ENCODE measurements at regions not wholly inside any gene's neighbourhood (a gene's known extent, or its start where the extent isn't known, plus 50 kb on each side); places are given as distances from the start of the nearest gene placed in this dataset.

DNA sequence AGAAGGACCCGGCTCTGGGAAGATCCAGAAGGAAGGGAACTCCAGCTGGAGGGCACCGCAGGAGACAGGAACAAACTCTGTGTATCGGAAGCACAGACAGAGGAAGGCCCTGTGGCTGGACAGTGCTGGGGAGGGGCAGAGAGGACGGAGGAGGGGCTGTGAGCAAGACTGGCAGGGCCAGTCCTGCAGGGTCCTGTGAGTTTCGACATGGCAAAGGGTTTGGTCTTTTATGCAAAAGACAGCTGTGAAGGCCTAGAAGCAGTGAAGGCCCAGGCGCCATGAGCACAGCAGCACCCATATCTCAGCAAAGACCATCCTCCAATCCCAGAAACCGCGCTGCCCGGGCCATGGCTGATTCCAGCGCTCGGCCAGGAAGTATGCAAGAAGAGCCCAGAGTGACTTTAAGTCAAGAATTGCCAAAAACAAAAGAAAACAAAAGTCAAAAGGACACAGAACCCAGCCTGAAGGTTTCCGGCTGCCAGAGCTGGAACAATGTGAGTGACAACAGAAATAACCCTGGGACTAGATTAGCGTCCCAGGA, 126.5 kb downstream of the NCOR2 start:
- H3K9me2 ChIP-seq (ENCODE audit: insufficient read depth): no peaks in the 10 kb centered on the region
- ATAC-seq: no peak
- no peak for DNase-seq (ENCODE audit: low read depth, low spot score)
- CTCF ChIA-PET: no interaction called here
- RAD21 ChIA-PET (ENCODE audit: low non-redundant PET in 1 of 2, low total read pairs in 2 of 2, uncharacterized antibody in 2 of 2, unreplicated experiment in 2 of 2): no interaction called here
- no peaks in the 10 kb centered on the region for H3K27me3 ChIP-seq (ENCODE audit: insufficient read depth, low read length)
- H3K4me3 ChIP-seq (replicated peaks in 1 of 2; ENCODE audit: low read depth in 1 of 2, low read length in 2 of 2): no peak overlapping the region
- 0 out of 4 replicates have a peak, but pooled peaks cover 0 to 3% of the 10 kb centered on the region in 2 experiments for H3K36me3 ChIP-seq (ENCODE audit: control insufficient read depth in 1 of 2, insufficient read depth in 2 of 2, low read length in 2 of 2)
- H3K27ac ChIP-seq (ENCODE audit: low read depth, low read length): no peak overlapping the region
- intact Hi-C loops (cut with micrococcal nuclease): no loop called here
- no peak overlapping the region for H3K4me2 ChIP-seq (ENCODE audit: low read length)
- no peaks in the 10 kb centered on the region for H3K79me2 ChIP-seq (ENCODE audit: insufficient read depth, low read length)
- POLR2A ChIA-PET: no interaction called here
- no peaks in the 10 kb centered on the region for H3K9me3 ChIP-seq (ENCODE audit: control insufficient read depth in 1 of 2, insufficient read depth in 1 of 2, low read depth in 1 of 2, low read length in 2 of 2)
- BruUV-seq (replicated peaks): no TSS peak
- no peak overlapping the region for H3K9ac ChIP-seq (ENCODE audit: low read length)
- TF ChIP-seq SP1 (IDR thresholded peaks at IDR 0.05; ENCODE audit: low read depth) (no peak), TCF7L2 (IDR thresholded peaks at IDR 0.05; ENCODE audit: borderline replicate concordance, extremely low read depth, insufficient read depth, insufficient read length) (no peak), POLR2AphosphoS5 (IDR thresholded peaks at IDR 0.05; ENCODE audit: low read depth, low read length) (no peak), SIN3A (IDR thresholded peaks at IDR 0.05; ENCODE audit: low read depth) (no peak), EZH2phosphoT487 (IDR thresholded peaks at IDR 0.05; ENCODE audit: borderline replicate concordance) (no peak), ZFX (IDR thresholded peaks at IDR 0.05) (no peak), CBX3 (IDR thresholded peaks at IDR 0.05; ENCODE audit: low read depth) (no peak), CEBPB (IDR thresholded peaks at IDR 0.05; ENCODE audit: low read depth) (no peak), YY1 (IDR thresholded peaks at IDR 0.05; ENCODE audit: extremely low read depth, insufficient replicate concordance, low read depth, low read length) (no peak), RAD21 (IDR thresholded peaks at IDR 0.05; ENCODE audit: low read depth) (no peak), EZH2 (IDR thresholded peaks at IDR 0.05) (no peak), EGR1 (IDR thresholded peaks at IDR 0.05; ENCODE audit: low read depth) (no peak), ZNF274 (IDR thresholded peaks at IDR 0.05; ENCODE audit: low read depth, low read length) (no peak), JUND (IDR thresholded peaks at IDR 0.05) (no peak), SRF (IDR thresholded peaks at IDR 0.05; ENCODE audit: low read depth) (no peak), ELF1 (IDR thresholded peaks at IDR 0.05; ENCODE audit: borderline replicate concordance, low read depth) (no peak)
- TF ChIP-seq, protein P1, sequence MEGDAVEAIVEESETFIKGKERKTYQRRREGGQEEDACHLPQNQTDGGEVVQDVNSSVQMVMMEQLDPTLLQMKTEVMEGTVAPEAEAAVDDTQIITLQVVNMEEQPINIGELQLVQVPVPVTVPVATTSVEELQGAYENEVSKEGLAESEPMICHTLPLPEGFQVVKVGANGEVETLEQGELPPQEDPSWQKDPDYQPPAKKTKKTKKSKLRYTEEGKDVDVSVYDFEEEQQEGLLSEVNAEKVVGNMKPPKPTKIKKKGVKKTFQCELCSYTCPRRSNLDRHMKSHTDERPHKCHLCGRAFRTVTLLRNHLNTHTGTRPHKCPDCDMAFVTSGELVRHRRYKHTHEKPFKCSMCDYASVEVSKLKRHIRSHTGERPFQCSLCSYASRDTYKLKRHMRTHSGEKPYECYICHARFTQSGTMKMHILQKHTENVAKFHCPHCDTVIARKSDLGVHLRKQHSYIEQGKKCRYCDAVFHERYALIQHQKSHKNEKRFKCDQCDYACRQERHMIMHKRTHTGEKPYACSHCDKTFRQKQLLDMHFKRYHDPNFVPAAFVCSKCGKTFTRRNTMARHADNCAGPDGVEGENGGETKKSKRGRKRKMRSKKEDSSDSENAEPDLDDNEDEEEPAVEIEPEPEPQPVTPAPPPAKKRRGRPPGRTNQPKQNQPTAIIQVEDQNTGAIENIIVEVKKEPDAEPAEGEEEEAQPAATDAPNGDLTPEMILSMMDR (IDR thresholded peaks at IDR 0.05 in 2 of 3, conservative IDR thresholded peaks at IDR 0.05 in 1 of 3; ENCODE audit: borderline replicate concordance in 1 of 3, insufficient read depth in 1 of 3, low read depth in 2 of 3, low read length in 2 of 3): no peak
- TF ChIP-seq, protein P2, sequence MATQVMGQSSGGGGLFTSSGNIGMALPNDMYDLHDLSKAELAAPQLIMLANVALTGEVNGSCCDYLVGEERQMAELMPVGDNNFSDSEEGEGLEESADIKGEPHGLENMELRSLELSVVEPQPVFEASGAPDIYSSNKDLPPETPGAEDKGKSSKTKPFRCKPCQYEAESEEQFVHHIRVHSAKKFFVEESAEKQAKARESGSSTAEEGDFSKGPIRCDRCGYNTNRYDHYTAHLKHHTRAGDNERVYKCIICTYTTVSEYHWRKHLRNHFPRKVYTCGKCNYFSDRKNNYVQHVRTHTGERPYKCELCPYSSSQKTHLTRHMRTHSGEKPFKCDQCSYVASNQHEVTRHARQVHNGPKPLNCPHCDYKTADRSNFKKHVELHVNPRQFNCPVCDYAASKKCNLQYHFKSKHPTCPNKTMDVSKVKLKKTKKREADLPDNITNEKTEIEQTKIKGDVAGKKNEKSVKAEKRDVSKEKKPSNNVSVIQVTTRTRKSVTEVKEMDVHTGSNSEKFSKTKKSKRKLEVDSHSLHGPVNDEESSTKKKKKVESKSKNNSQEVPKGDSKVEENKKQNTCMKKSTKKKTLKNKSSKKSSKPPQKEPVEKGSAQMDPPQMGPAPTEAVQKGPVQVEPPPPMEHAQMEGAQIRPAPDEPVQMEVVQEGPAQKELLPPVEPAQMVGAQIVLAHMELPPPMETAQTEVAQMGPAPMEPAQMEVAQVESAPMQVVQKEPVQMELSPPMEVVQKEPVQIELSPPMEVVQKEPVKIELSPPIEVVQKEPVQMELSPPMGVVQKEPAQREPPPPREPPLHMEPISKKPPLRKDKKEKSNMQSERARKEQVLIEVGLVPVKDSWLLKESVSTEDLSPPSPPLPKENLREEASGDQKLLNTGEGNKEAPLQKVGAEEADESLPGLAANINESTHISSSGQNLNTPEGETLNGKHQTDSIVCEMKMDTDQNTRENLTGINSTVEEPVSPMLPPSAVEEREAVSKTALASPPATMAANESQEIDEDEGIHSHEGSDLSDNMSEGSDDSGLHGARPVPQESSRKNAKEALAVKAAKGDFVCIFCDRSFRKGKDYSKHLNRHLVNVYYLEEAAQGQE (IDR thresholded peaks at IDR 0.05; ENCODE audit: low read depth): no peak
- TF ChIP-seq, protein P3, sequence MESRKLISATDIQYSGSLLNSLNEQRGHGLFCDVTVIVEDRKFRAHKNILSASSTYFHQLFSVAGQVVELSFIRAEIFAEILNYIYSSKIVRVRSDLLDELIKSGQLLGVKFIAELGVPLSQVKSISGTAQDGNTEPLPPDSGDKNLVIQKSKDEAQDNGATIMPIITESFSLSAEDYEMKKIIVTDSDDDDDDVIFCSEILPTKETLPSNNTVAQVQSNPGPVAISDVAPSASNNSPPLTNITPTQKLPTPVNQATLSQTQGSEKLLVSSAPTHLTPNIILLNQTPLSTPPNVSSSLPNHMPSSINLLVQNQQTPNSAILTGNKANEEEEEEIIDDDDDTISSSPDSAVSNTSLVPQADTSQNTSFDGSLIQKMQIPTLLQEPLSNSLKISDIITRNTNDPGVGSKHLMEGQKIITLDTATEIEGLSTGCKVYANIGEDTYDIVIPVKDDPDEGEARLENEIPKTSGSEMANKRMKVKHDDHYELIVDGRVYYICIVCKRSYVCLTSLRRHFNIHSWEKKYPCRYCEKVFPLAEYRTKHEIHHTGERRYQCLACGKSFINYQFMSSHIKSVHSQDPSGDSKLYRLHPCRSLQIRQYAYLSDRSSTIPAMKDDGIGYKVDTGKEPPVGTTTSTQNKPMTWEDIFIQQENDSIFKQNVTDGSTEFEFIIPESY (IDR thresholded peaks at IDR 0.05; ENCODE audit: extremely low read depth, insufficient replicate concordance, low read length): no peak
- TF ChIP-seq, protein P4, sequence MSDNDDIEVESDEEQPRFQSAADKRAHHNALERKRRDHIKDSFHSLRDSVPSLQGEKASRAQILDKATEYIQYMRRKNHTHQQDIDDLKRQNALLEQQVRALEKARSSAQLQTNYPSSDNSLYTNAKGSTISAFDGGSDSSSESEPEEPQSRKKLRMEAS (IDR thresholded peaks at IDR 0.05): no peak
- no peak overlapping the region for H2AFZ ChIP-seq (ENCODE audit: low read depth, low read length, poor library complexity, severe bottlenecking)
- H4K20me1 ChIP-seq (ENCODE audit: insufficient read depth): no peaks in the 10 kb centered on the region
- H3K4me1 ChIP-seq (ENCODE audit: control insufficient read depth in 1 of 2, insufficient read depth in 2 of 2, low read length in 2 of 2): peaks cover 0 to 5% of the 10 kb centered on the region in 2 experiments; a peak in 1 of 4 replicates
